ENCODE measurements at regions not wholly inside any gene's neighbourhood (a gene's known extent, or its start where the extent isn't known, plus 50 kb on each side); places are given as distances from the start of the nearest gene placed in this dataset.

GRCh38 chr10:78752708-78753107, 316.1 kb upstream of the ZMIZ1 start:
- intact Hi-C loops (cut with micrococcal nuclease), result no loop called here
- no TSS peak for BruUV-seq (replicated peaks)
- Mint-ChIP-seq H3K36me3 (ENCODE audit: insufficient read depth, unreplicated experiment) (no peaks in the 10 kb centered on the region), H3K4me1 (ENCODE audit: insufficient read depth, unreplicated experiment) (peaks cover 23% of the 10 kb centered on the region), H3K4me3 (ENCODE audit: unreplicated experiment) (no peak overlapping the region), H3K27ac (ENCODE audit: low read depth, unreplicated experiment) (no peak overlapping the region), H3K9me3 (ENCODE audit: unreplicated experiment) (no peaks in the 10 kb centered on the region), H3K27me3 (ENCODE audit: insufficient read depth, unreplicated experiment) (peaks cover 38% of the 10 kb centered on the region)
- POLR2A ChIA-PET, result interaction anchor here (0.6 kb wide), 1 partner anchor 209 kb away, joined by 4 read pairs; no protein-coding TSS in a partner anchor
- CTCF ChIA-PET, result interaction anchor here (0.8 kb wide), 1 partner anchor 169 kb away, joined by 3 read pairs; no protein-coding TSS in a partner anchor
- DNase-seq (ENCODE audit: unreplicated experiment), result no peak
- no peak for TF ChIP-seq CTCF (IDR thresholded peaks at IDR 0.05; ENCODE audit: unreplicated experiment)

GRCh38 chr10:78754269-78755062, 314.3 kb upstream of the ZMIZ1 start:
- H3K4me1 Mint-ChIP-seq (ENCODE audit: insufficient read depth, unreplicated experiment), result peaks cover 26% of the 10 kb centered on the region

GRCh38 chr10:78755063-78755701, 313.6 kb upstream of the ZMIZ1 start:
- intact Hi-C loops (cut with micrococcal nuclease), result loop anchor here (5.0 kb wide), 1 partner anchor 442 kb away; no protein-coding TSS in a partner anchor
- Mint-ChIP-seq H3K4me3 (ENCODE audit: unreplicated experiment) (no peak overlapping the region), H3K36me3 (ENCODE audit: insufficient read depth, unreplicated experiment) (no peaks in the 10 kb centered on the region), H3K4me1 (ENCODE audit: insufficient read depth, unreplicated experiment) (peaks cover 26% of the 10 kb centered on the region), H3K27me3 (ENCODE audit: insufficient read depth, unreplicated experiment) (peaks cover 38% of the 10 kb centered on the region), H3K27ac (ENCODE audit: low read depth, unreplicated experiment) (no peak overlapping the region), H3K9me3 (ENCODE audit: unreplicated experiment) (no peaks in the 10 kb centered on the region)
- DNase-seq (ENCODE audit: unreplicated experiment), result no peak
- no TSS peak for BruUV-seq (replicated peaks)
- ChIA-PET CTCF (interaction anchor here (0.6 to 1.9 kb wide), 2 partner anchors 150 to 1577 kb away, joined by 3 to 4 read pairs; no protein-coding TSS in a partner anchor), POLR2A (interaction anchor here (0.9 kb wide), 1 partner anchor 194 kb away, joined by 3 read pairs; no protein-coding TSS in a partner anchor)
- TF ChIP-seq CTCF (IDR thresholded peaks at IDR 0.05; ENCODE audit: unreplicated experiment), result no peak

More at GRCh38 chr10:78754269-78755062, 314.3 kb upstream of the ZMIZ1 start:
- Mint-ChIP-seq H3K27me3 (ENCODE audit: insufficient read depth, unreplicated experiment) (peaks cover 38% of the 10 kb centered on the region), H3K4me3 (ENCODE audit: unreplicated experiment) (no peak overlapping the region), H3K36me3 (ENCODE audit: insufficient read depth, unreplicated experiment) (no peaks in the 10 kb centered on the region), H3K9me3 (ENCODE audit: unreplicated experiment) (no peaks in the 10 kb centered on the region), H3K27ac (ENCODE audit: low read depth, unreplicated experiment) (no peak overlapping the region)
- TF ChIP-seq CTCF (IDR thresholded peaks at IDR 0.05; ENCODE audit: unreplicated experiment), result no peak
- no peak for DNase-seq (ENCODE audit: unreplicated experiment)
- BruUV-seq (replicated peaks), result no TSS peak
- POLR2A ChIA-PET, result interaction anchor here (0.7 to 0.9 kb wide), 2 partner anchors 194 to 313 kb away, joined by 3 to 5 read pairs; no protein-coding TSS in a partner anchor
- intact Hi-C loops (cut with micrococcal nuclease), result loop anchor here (5.0 kb wide), 1 partner anchor 443 kb away; no protein-coding TSS in a partner anchor
- CTCF ChIA-PET, result interaction anchor here (0.6 kb wide), 2 partner anchors 105 to 1576 kb away, joined by 3 read pairs; no protein-coding TSS in a partner anchor

All from MCF 10A (cell line).